PFSK-1 (cell line): ENCODE measurements at regions not wholly inside any gene's neighbourhood (a gene's known extent, or its start where the extent isn't known, plus 50 kb on each side); places are given as distances from the start of the nearest gene placed in this dataset.

Source experiments
- FOXP2 ChIP-seq: optimal IDR thresholded peaks from 2 replicates; pipeline ENCODE3; 2011; ENCODE audit warnings: borderline replicate concordance, control low read depth, inconsistent platforms; ENCODE audit not compliant: insufficient read depth; ENCODE audit errors: extremely low read length, extremely low read depth
- POLR2AphosphoS5 ChIP-seq: IDR thresholded peaks from 2 replicates; pipeline ENCODE4 v1.6.1; 2012; ENCODE audit warnings: low read depth, mild to moderate bottlenecking, control low read depth, low read length, moderate library complexity
- SIN3A ChIP-seq: IDR thresholded peaks from 2 replicates; pipeline ENCODE4 v1.6.1; 2012; ENCODE audit warnings: mild to moderate bottlenecking, low read length, moderate library complexity, borderline replicate concordance; ENCODE audit not compliant: insufficient read depth
- TF ChIP-seq, protein P1 (sequence below), 2 experiments: IDR thresholded peaks; 2 replicates each; pipeline versions ENCODE4 v1.6.1 to v1.8.0; 2011 to 2012; ENCODE audit warnings: low read depth in 2 of 2, low read length in 2 of 2, control low read depth in 1 of 2, inconsistent platforms in 1 of 2, mild to moderate bottlenecking in 1 of 2, moderate library complexity in 1 of 2; ENCODE audit not compliant: insufficient read depth in 1 of 2

DNA sequence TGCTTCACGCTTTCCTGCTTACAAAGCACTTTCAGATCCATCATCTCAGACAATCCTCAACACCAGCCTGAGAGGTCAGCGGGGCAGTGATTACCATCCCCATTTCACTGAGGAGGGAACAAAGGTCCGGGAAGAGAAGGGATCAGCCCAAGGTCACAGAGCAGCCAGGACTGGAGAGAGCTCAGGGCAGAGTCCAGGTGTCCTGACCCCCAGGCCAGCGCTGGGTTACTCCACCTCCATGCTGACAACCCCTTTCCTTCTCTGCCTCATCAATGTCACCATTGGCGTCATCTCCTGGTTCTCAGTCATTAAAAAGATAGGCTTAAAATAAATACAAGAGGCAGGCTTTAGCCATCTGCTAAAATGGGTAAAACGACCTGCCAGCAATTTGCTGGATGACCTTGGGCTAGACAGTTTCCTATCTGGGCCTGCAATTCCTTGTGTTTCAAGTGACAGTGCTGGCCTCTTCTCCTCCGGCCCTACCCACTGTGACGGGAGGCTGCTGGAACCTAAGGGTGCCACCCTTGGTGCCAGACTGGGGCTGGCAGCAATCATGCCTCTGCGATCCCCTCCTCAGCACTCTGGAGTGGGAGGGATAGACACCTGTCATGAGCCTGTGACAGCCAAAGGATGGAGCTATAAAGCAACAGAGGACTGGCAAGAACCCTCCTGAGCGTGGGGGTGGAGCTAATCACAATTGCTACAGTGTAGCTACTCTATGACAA lies 79.5 kb upstream of the CCL1 start:
- TF ChIP-seq FOXP2 (no peak), SIN3A (no peak), POLR2AphosphoS5 (no peak)
- TF ChIP-seq, protein P1, sequence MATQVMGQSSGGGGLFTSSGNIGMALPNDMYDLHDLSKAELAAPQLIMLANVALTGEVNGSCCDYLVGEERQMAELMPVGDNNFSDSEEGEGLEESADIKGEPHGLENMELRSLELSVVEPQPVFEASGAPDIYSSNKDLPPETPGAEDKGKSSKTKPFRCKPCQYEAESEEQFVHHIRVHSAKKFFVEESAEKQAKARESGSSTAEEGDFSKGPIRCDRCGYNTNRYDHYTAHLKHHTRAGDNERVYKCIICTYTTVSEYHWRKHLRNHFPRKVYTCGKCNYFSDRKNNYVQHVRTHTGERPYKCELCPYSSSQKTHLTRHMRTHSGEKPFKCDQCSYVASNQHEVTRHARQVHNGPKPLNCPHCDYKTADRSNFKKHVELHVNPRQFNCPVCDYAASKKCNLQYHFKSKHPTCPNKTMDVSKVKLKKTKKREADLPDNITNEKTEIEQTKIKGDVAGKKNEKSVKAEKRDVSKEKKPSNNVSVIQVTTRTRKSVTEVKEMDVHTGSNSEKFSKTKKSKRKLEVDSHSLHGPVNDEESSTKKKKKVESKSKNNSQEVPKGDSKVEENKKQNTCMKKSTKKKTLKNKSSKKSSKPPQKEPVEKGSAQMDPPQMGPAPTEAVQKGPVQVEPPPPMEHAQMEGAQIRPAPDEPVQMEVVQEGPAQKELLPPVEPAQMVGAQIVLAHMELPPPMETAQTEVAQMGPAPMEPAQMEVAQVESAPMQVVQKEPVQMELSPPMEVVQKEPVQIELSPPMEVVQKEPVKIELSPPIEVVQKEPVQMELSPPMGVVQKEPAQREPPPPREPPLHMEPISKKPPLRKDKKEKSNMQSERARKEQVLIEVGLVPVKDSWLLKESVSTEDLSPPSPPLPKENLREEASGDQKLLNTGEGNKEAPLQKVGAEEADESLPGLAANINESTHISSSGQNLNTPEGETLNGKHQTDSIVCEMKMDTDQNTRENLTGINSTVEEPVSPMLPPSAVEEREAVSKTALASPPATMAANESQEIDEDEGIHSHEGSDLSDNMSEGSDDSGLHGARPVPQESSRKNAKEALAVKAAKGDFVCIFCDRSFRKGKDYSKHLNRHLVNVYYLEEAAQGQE (IDR thresholded peaks at IDR 0.05; ENCODE audit: insufficient read depth in 1 of 2, low read depth in 2 of 2, low read length in 2 of 2): no peak
